ENCODE measurements at regions not wholly inside any gene's neighbourhood (a gene's known extent, or its start where the extent isn't known, plus 50 kb on each side); places are given as distances from the start of the nearest gene placed in this dataset.

DNA sequence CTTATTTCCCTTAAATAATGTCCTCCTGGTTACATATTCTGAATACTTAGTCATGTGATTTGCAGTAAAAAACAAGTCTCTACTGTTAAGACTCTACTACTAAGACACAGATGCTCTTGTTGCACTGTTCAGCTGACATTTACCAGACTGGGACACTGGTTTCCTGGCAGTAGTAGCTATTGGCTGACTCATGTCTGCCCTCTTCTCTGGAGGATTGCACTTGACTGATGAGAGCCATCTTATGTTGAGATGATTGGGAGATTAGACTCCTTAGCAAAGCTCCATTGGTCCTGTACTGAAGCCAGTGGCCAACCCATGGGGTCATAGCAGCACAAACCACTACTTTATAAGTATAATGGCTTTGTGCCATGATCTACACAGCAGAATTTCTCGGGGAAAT lies 1672.6 kb upstream of the PCDH20 start:
- H2AFZ ChIP-seq (ENCODE audit: low read length) = no peak overlapping the region
- WGBS (ENCODE audit: extremely low coverage, insufficient read length, low lambda C conversion rate) = no CpG with 5 or more reads among the region's 1 CpG
- H4K5ac ChIP-seq (ENCODE audit: insufficient read length, low read depth, low read length) = no peak overlapping the region

More for the DNA sequence above, 1672.6 kb upstream of the PCDH20 start:
- Histone ChIP-seq H2BK20ac (ENCODE audit: low read depth, low read length, poor library complexity, severe bottlenecking) (no peak overlapping the region), H2BK15ac (ENCODE audit: low read depth, low read length) (no peak overlapping the region), H4K20me1 (ENCODE audit: control insufficient read depth, insufficient read depth, insufficient read length) (no peaks in the 10 kb centered on the region), H3K9me3 (ENCODE audit: control insufficient read depth, low read depth, low read length) (no peaks in the 10 kb centered on the region), H3K23me2 (ENCODE audit: insufficient read length, low read depth, low read length, poor library complexity, severe bottlenecking) (no peaks in the 10 kb centered on the region), H3K4me2 (ENCODE audit: insufficient read depth, insufficient read length, low read length) (no peak overlapping the region), H3K23ac (ENCODE audit: insufficient read length, low read depth, low read length) (no peak overlapping the region), H3K9ac (ENCODE audit: extremely low read depth, insufficient read length, low read length) (no peak overlapping the region), H2AK5ac (ENCODE audit: insufficient read length, low read length) (no peak overlapping the region), H3T11ph (ENCODE audit: low read length) (no peak overlapping the region), H2BK120ac (ENCODE audit: low read depth, low read length, poor library complexity, severe bottlenecking) (no peak overlapping the region), H3K56ac (ENCODE audit: insufficient read length, low read depth, low read length) (no peak overlapping the region), H3K79me2 (ENCODE audit: insufficient read depth, low read length) (no peaks in the 10 kb centered on the region), H3K27ac (ENCODE audit: insufficient read length, low read depth, low read length) (no peak overlapping the region), H2BK5ac (ENCODE audit: insufficient read length, low read length) (no peak overlapping the region), H3K4me1 (ENCODE audit: insufficient read depth, low read length) (no peaks in the 10 kb centered on the region), H3K14ac (ENCODE audit: insufficient read depth, low read length) (no peak overlapping the region), H4K8ac (replicated peaks; ENCODE audit: insufficient read length, low read depth, low read length) (no peak overlapping the region), H3K27me3 (ENCODE audit: insufficient read depth, low read length) (no peaks in the 10 kb centered on the region), H3K79me1 (ENCODE audit: insufficient read depth, low read depth, low read length, poor library complexity, severe bottlenecking) (no peaks in the 10 kb centered on the region), H3K18ac (ENCODE audit: insufficient read length, low read depth, low read length) (no peak overlapping the region), H4K91ac (ENCODE audit: insufficient read length, low read depth, low read length) (no peak overlapping the region), H2BK12ac (ENCODE audit: insufficient read length, low read depth, low read length) (no peak overlapping the region), H3K4ac (ENCODE audit: low read depth, low read length) (no peak overlapping the region)
- Mint-ChIP-seq H3K9me3 (no peaks in the 10 kb centered on the region), H3K4me3 (no peak overlapping the region), H3K4me1 (peaks cover 0 to 6% of the 10 kb centered on the region in 2 experiments; a peak in 2 of 4 replicates), H3K27ac (no peak overlapping the region), H3K27me3 (ENCODE audit: low read depth) (no peaks in the 10 kb centered on the region), H3K36me3 (ENCODE audit: insufficient read depth in 1 of 3, low read depth in 3 of 3) (no peaks in the 10 kb centered on the region)
- DNase-seq = no peak
- TF ChIP-seq CTCF (conservative IDR thresholded peaks at IDR 0.05) = no peak
